Middle frontal gyrus (tissue), 1 donor: ENCODE measurements at regions not wholly inside any gene's neighbourhood (a gene's known extent, or its start where the extent isn't known, plus 50 kb on each side); places are given as distances from the start of the nearest gene placed in this dataset.

ENCODE experiments used
- DNase-seq: peaks from one replicate; pipeline ENCODE4 v3.0.0-alpha.2; 2015; ENCODE audit warnings: low spot score; ENCODE audit errors: extremely low spot score

GRCh38 chr11:122348659-122349409, 232.8 kb upstream of the BLID start:
- DNase-seq: no peak

DNA sequence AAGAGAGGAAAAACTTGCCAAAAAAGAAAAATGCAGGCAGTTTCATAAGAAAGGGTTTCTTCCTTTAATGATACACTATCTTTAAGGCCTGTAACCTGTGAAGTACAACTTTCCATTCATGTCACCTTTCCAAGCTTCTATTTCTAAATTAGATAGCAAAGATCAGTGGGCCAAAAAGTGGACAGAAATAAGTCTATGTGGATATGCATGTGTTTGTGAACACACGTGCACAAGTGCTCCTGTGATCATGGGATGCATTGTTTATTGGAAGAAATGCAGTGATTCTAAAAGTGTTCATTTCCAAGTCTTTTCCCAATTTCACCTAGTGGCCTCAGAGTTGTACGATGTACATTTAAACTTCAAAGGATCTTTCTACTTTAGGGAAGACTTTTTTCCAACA, 230.0 kb upstream of the BLID start:
- DNase-seq: no peak

DNA sequence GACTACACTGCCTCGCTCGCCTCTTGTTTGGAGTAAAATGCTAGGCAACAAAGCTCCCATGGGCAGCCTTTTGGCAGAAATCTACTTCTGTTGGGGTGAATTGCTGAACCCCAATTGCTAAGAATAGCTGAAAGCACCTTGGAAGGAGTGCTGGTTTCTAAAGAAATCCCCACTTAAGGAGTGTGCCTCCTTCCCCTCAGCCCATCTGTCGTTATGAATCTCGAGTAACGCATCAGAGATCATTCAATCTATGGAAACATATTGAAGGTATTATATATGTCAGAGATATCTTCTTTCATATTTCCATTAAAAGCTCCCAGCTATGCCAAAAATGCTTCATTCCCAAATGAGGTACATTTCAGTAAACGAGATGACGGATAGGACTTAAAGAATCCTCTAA, 229.6 kb upstream of the BLID start:
- DNase-seq: no peak

DNA sequence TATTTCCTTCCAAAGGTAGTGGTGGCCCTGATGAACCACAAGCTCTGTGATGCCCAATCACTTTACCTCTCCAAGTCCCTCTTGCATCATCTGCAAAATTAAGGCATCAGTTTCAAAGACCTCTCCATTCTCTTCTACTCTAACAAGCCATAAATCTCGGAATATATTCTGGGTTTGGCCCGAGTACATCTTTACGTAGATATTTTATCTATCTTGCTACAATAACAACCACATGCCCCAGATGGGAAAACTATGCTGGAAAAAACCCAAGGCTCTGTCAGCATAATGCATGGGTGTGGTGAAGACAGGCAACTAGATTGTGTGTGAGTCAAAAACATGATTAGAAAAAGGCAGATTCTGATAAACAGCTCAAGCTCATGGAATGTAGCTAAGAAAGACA, 228.2 kb upstream of the BLID start:
- DNase-seq: no peak

DNA sequence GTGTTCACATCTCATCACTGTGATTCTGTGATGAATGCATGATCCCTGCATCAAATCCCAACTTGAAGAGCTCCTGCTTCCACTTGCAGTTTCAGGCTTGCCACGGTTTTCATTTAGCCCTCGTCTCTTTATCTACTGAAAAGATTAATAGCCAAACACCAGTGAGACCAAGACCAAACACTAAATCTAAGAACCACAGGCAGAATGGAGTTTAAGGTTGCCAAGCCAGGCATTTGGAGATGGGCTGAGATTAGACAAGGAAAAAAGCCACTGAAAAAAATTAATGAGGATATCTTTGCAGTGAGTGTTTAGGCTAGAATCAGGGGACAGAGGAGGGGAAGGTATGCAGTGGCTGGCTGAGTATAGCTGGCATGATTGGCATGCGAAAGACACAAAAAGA, 227.2 kb upstream of the BLID start:
- no peak for DNase-seq

- no peak for DNase-seq
These were observed 226.2 kb upstream of the BLID start for GRCh38 chr11:122342089-122342744.

DNA sequence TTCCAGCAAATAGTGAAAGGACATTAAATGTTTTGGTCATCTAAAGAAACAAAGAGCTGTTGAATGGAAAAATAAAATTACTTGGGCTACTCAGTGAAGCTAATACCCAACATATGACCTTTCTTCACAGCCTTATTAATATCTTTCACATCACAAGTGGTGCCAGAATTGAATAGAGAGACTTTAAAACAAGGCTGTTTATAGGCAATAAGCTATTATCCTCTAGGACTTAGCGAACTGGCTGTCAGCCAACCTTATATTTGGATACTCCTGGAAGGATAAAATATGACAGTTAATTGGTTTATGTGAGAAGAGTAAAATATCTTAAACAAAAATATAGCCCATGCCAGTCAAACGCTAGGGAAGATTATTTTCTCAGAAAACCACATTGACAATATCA, 225.5 kb upstream of the BLID start:
- no peak for DNase-seq

- DNase-seq: no peak
These were observed 224.7 kb upstream of the BLID start for GRCh38 chr11:122340607-122341290.

GRCh38 chr11:122339436-122340060, 223.5 kb upstream of the BLID start:
- no peak for DNase-seq

DNA sequence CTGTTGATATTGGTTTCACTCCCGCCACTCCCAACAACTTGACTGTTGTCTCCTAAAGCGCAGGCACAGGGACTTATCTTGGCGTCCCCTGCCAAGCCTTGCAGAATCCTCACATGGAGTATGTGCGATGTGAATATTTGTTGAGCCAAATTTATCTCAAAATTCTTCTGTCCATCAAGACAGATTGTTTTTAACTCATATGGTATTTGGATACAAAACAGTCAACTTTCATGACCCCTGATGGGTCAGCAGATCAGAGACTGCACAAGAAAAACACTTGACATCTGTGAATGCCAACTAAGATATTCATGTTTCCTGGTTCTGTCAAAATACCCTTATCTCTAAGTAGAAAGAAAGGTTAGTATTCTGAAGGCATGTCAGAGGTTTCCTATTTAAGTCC, 221.7 kb upstream of the BLID start:
- DNase-seq: no peak

GRCh38 chr11:122337241-122337640, 221.2 kb upstream of the BLID start:
- DNase-seq: no peak

- no peak for DNase-seq
These were observed 220.7 kb upstream of the BLID start for GRCh38 chr11:122336706-122337105.

DNA sequence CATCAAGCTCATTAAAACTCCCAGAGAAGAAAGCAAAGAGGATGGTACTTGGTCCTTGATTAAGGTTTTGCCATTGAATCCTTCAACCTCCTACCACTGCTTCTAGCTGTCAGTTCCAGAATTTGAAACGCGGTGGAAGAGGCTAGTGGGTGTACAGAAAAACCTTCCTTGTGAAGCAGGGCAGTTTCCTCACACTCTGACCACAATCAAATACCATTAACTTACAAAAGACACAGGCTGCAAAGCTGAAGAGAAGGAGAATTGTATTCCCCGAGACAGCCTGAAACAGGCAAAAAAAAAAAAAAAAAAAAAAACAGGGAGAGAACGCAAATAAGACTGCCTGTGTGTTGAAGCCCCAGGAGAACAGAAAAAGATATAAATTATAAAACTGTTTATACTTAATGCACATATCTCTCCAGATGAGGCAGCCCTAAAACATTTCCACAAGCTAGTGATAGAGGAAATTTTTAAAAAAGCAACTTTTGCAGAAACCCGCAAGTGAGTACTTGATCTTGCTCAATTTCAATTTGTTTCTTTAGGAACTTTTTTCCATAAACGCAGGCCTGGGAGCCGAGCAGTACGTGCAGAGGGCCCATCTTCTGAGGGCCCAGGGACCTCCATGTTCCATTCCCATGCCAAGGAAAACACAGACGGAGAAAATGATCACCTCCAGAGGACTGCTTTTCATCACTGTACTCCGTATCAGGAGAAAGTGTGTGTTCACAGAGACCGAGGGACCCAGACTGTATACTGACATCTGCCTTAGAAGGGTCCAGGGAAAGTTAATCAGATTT, 218.7 kb upstream of the BLID start:
- DNase-seq: no peak

GRCh38 chr11:122333467-122333866, 217.5 kb upstream of the BLID start:
- DNase-seq: no peak

DNA sequence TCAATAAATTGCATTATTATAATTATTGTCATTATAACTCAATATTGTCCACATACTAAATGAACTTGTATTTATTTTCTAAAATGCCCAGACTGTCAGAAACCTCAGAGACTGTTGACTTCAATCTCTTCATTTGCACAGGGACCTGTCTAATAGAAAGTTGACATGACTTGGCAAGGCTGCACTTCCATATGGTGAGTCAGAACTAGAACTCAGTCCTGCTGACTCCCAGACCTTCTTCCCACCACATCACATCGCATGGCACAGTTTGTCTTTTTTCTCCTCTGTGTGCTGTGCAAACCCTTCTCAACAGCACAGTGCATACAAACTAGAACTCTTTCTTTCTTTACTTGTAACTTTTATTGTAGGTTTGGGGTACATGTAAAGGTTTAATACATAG, 215.1 kb upstream of the BLID start:
- DNase-seq: no peak

DNA sequence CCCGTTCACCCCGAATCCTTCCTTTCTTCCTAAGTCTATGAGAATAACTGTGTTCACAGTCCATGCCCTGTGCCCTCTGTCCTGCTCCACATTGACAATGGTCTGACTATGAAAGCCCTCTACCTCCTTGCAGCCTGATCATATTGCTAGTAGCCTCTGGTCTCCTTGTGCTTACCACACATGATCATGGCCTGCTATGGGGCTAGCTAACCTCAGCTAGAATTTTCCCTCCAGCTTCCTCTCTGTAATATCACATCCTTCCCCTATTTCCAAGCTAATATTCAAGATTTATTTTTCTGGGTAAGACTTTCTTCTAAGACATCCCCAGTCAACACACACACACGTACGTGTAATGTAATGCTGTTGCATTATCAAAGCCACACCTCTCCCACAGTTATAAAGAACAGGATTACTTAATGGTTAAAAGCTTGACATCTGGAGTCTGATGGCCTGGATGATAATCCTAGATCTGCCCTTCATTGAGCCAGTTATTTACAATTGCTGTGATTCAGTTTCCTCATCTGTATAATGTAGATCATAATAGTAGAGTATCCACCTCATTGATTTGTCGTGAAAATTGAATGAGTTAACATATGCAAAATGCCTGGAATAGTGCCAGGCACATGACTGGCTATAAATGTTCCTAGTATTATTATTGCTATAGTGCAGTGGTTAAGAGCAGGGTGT, 214.4 kb upstream of the BLID start:
- DNase-seq: no peak

DNA sequence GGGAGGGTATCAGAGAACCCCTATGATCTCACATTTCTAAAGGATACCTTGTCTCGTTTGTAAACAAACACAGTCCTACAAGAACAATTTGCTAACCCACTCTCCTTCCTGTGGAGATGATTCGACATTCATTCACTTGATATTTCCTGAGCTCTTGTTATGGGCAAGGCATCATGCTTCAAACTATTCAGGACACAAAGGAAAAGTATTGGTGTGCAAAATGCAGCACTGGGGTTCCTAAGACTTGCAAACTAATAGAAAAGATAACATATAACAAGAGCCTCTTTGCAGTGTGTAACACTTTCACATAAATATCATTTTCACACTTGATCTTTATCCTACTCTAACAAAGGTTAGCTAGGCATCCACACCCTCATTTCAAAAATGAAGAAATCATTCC, 211.5 kb upstream of the BLID start:
- DNase-seq: no peak

DNA sequence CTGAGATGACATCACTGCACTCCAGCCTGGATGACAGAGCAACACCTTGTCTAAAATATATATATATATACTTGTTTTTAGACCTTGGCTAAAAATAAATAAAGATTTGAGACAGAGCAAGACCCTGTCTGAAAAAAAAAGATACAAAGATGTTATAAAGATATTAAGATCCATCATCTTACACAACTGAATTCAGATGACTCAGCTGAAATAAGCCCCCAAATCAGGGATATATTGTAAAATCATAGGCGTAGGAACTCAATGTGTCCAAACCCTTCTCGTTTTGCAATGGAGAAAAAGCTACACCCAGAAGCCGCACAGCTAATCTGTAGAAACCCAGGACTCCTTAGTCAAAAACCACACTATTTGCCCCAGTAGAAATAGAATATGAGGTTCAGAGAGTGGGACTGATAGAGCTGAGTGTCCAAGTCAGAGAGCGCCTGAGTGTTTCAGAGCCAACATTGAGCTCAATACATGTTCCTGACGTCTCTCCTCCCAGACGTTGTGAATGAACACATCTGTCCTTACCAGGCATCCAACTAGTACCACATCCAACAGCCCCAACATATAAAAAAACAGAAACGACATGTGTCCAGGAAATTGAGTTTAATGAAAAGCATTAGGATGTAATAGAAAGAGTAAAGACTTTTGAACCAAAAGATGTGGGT, 207.9 kb upstream of the BLID start:
- no peak for DNase-seq

DNA sequence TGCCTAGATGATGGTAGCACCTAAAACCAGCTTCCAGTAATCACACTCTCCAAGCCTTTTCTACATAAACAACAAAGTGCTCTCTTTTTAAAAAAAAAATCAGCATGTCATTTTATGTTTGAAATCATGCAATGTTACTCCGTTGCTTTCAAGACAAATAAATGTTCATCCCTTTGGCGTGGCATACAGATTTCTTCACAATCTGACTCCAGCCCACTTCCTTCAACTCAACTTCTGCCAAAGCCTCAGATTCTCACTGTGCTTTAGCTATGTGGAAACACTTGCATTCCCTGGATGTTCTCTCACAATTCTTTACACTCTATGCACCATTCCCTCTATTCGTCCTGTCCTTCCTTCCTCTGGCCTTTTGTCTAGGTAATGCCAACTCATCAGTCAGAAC, 206.3 kb upstream of the BLID start:
- no peak for DNase-seq

- no peak for DNase-seq
These were observed 204.7 kb upstream of the BLID start for GRCh38 chr11:122320671-122321070.
